Uterus (tissue), 2 donors: ENCODE measurements at regions not wholly inside any gene's neighbourhood (a gene's known extent, or its start where the extent isn't known, plus 50 kb on each side); places are given as distances from the start of the nearest gene placed in this dataset.

Experiments
- POLR2A ChIP-seq, 2 donors: fragments of 450-650 bp; IDR thresholded peaks; one replicate each; pipeline ENCODE4 v1.6.1; 2016; ENCODE audit warnings: antibody characterized with exemption in 2 of 2, mild to moderate bottlenecking in 1 of 2, moderate library complexity in 1 of 2
- TF ChIP-seq, protein P1 (sequence below), 4 experiments: fragments of 200-600 bp in 2 of 4; fragments of 450-650 bp in 2 of 4; sonication (generic) in 2 of 4; IDR thresholded peaks; one replicate each; pipeline ENCODE4 v1.5.1; 2016 to 2019; ENCODE audit warnings: antibody characterized with exemption in 4 of 4, mild to moderate bottlenecking in 2 of 4, moderate library complexity in 1 of 4

DNA sequence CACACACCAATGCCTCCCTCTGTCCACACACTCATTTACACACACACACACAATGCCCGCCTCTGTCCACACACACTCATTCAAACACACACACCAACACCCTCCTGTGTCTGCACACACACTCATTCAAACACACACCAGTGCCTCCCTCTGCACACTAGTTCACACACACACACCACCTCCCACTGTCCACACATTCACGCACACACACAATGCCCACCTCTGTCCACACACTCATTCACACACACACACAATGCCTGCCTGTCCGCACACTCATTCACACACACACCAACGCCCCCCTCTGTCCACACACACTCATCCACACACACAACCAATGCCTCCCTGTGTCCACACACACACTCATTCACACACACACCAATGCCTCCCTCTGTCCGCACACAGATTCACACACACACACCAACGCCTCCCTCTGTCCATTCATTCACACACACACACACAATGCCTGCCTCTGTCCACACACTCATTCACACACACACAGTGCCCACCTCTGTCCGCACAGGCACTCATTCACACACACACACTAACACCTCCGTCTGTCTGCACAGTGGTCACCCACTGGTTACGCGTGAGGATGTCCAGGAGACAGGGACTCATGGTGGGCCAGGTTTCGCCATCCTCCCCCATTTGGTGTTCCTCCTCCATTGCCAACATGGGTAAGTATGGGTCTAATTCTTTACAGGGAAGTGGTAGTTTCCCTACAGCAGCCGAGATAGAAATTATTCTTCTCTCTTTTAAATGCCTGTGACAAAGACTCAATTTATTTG, 62.4 kb upstream of the THBS2 start:
- TF ChIP-seq, protein P1, sequence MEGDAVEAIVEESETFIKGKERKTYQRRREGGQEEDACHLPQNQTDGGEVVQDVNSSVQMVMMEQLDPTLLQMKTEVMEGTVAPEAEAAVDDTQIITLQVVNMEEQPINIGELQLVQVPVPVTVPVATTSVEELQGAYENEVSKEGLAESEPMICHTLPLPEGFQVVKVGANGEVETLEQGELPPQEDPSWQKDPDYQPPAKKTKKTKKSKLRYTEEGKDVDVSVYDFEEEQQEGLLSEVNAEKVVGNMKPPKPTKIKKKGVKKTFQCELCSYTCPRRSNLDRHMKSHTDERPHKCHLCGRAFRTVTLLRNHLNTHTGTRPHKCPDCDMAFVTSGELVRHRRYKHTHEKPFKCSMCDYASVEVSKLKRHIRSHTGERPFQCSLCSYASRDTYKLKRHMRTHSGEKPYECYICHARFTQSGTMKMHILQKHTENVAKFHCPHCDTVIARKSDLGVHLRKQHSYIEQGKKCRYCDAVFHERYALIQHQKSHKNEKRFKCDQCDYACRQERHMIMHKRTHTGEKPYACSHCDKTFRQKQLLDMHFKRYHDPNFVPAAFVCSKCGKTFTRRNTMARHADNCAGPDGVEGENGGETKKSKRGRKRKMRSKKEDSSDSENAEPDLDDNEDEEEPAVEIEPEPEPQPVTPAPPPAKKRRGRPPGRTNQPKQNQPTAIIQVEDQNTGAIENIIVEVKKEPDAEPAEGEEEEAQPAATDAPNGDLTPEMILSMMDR (IDR thresholded peaks at IDR 0.05): no peak
- TF ChIP-seq POLR2A (IDR thresholded peaks at IDR 0.05): no peak
